Ecto neural progenitor cell (in vitro differentiated cells): ENCODE measurements at regions not wholly inside any gene's neighbourhood (a gene's known extent, or its start where the extent isn't known, plus 50 kb on each side); places are given as distances from the start of the nearest gene placed in this dataset.

Source experiments
- DNase-seq: peaks from one replicate; pipeline ENCODE4 v3.0.0-alpha.2; 2018; ENCODE audit warnings: low spot score

DNA sequence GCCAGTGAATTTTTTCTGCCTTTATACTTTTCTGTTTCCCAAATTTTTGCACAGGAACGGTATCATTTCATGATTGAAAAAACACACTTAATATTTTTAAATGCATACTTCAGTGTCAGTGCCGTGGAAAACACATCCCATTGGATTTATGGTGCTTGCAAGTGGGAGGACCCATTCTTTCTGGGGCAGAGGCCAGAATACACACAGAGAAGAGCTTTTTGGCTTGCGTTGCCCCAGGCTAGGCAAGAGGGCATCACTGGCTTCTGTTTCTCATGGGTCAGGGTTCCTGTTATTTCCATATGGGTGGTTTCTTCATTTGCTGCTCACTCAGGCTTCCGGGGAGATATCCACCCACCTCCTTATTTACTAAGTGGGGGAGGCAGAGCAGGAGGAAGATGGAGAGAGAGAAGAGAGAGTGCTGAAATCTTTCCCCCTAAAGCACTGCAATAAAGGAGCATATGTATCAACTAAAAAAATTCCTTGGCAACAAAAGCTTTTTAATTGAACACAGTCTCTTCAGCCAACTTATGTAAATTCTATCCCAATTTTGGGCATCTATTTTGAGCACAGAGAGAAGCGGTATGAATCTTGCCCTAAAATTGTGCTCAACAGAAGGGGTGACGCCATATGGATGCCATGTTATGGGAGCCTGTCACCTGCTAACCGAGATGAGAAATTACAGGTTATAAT is 66.0 kb upstream of the KIRREL3 start:
- no peak for DNase-seq

DNA sequence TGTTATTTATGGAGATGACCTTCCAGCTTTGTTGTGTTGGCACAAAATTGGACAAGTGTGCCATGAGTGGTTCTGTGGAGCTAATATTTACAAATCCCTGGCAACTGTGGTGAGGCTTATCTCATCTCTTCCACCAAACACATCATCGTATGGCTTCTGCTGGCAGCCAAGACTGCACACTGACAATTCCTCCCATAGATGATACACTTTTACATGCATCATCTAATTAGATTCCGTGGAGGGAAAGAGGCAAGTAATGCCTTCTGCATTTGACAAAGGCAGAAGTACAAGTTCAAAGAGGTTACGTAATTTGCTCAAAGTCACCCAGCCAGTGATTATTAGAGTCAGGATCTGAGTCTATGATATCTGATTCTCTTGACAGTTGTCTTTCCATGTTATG is 62.7 kb upstream of the KIRREL3 start:
- no peak for DNase-seq

DNA sequence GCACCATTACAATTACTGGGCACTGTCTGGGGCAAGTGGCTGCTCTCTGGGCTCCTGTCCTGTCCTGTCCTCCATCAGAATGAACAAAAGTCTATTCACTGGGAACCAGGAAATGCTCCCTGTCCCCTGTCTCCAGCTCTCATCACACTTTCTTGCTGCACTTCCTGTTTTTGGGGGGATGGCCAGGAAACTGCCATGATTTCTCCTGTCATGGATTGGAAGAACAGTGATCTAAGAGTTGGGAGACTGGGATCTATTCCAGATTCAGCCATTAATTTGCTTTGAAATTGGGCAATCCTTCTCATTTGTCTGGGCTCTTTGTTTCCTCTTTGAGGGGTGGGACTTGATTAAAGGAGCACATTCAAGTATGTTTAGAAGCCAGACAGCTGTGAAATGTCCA is 61.4 kb upstream of the KIRREL3 start:
- DNase-seq: no peak

DNA sequence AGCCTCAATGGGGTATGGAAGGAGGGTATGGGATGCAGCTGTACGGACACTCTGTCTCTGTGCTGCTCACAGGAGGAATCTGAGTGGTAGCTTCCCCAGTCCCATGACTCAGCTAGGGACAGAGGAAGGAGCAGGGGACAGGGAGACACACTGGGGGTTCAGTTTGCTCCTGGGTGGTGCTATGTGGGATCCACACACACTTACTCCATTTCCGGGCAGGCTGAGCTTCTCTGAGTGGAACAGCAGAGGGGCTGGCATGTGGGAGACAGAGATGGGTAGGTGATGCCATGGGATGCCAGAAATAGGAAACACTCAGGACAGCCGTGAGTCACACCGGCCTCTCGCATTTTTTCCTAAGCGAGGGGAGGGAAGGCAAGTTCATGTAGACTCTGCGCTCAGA is 59.2 kb upstream of the KIRREL3 start:
- DNase-seq: no peak

DNA sequence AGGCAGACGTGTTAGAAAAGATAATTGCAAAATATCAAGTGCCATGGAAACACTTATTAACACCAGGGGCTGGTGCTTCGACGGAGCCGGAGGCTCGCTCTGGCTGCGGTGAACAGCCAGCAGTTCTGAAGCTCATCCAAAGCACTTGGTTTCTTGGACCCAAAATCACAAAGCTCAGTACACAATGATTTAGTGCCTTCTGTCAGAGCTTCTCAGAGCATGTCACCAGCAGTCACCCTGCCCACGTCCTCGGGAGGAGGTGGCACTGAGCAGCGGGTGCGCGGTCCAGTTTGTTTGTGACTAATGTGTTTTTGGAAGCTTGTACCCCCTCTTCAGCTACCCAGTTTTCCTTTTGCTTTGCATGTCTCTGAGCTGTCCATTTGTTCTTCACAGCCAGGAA is 58.7 kb upstream of the KIRREL3 start:
- no peak for DNase-seq

DNA sequence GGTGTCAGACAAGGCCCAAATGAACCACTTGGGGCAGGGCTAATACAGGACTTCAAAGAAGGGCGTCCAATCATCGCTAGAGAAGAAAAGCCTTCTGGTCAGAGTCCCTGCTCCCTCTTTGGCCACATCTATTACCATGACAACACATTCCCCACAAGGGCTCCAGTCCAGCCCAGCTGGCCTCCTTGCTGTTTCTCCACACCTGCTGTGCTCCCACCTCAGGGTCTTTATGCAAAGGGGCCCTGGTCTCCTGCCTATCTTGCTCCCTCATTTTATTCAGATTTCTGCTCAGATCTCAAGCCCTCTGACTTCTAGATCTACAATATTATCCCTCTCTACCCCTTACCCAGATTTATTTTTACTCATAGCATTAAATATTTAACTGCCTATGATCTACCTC is 58.0 kb upstream of the KIRREL3 start:
- DNase-seq: no peak

DNA sequence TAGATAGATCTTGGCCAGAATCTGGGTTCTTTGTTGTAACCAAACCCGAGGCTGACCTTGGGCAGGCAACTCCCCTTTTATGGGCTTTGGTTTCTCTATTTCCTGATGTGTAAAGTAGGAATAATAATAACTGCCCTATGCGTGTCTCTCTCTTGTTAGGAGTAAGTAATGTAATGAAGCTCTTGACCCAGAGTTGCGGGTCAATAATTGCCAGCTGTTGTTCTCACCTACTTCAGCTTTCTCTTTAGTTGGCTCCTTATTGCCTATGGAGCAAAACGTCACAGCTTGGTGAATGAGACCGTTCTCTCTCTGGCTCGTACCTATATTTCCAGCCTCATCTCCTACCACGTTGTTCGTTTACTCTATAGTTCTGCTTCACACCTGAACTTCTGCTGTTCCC is 56.6 kb upstream of the KIRREL3 start:
- no peak for DNase-seq

DNA sequence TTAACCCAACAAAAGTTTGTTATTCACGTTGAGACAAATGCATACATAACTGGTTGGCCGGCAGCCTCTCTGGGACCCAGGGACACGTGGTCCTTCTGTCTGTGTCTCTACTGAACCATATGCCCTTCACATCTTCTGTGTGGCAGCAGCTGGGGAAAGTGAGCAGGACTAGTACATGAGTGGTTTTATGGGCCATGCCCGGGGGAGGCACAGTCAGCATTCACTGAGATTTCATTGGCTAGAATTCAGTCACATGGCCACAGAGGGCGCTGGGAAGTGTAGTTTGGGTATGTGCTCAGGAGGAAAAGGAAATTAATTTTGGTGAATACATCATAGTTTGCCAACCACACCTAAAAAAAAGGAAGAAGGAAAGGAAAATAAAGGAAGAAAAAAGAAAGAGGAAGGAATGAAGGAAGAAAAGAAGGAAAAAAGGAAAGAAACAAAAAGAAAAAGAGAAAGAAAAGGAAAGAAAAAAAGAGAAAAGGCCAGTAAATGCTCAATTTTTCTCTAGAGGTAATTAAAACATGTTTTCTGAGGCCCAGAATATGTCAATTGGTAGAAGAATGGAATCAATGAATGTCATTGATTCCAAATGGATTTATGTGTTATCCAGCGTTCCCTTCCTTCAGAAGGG is 55.9 kb upstream of the KIRREL3 start:
- DNase-seq: no peak

DNA sequence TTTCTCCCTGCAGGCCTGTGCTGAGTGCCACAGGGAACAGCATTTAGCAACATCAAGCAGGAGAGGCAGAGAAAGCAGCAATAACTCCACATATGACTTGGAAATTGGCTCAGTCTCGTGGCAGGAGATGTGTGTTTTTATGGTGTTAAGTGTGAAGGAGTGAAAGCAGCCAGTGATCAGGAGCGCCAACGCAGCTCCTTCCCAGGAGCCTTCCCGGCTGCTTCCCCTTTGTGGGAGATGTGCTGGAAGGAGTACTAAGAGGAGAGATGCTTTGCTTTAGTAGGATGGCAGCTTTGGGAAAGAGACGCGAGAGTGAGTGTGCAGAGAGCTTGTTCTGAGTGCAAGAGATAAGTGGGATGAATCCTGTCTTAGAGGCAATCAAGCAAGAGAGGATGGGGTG is 54.7 kb upstream of the KIRREL3 start:
- no peak for DNase-seq

DNA sequence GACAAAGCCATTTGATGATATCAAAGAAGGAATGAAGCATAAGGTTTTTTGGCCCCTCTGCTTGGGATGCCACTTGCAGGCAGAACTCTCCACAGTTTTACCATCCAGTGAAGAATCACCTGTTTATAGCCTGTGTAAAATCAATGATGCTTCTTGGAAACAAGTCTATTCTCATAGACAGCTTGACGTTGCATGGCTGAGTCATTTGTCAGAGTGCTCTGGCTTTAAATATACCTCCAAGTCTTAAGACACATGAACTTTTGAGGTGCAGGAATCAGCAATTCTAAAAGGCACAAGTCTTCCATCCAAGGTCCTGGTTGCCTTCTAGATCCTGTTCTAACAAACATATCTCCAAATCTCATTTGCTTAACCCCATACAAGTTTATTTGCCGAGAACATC is 53.6 kb upstream of the KIRREL3 start:
- no peak for DNase-seq

DNA sequence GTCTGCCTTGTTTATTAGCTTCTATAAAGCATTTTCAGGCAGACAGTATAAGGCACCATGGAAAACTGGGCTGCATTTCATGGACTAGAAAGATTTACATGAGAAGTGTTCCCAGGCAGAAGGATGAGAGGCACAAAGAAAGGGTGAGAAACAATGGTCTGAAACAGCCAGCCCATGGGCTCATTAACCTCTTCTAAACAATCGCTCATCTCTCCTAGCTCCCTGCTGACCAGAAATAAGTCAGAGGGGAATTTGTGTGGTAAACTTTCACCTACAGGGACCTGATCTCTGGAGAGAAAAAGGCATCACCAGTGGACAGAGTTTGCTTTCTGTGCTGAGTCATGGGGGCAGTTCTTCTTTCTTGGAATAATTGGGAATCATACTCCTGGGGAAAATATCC is 51.8 kb upstream of the KIRREL3 start:
- no peak for DNase-seq
